Adrenal gland (tissue), 5 donors: ENCODE measurements at regions not wholly inside any gene's neighbourhood (a gene's known extent, or its start where the extent isn't known, plus 50 kb on each side); places are given as distances from the start of the nearest gene placed in this dataset.

Experiments used
- CTCF ChIP-seq, 6 experiments: fragments of 450-650 bp in 4 of 6; fragments of 200-600 bp in 2 of 6; sonication (generic) in 1 of 6; IDR thresholded peaks; 1 replicate in 5 of 6; 2 replicates in 1 of 6; pipeline versions ENCODE4 v1.5.1 to v1.8.0; 2016 to 2021; ENCODE audit warnings: antibody characterized with exemption in 6 of 6, mild to moderate bottlenecking in 2 of 6, moderate library complexity in 1 of 6
- POLR2A ChIP-seq, 2 donors: fragments of 450-650 bp; IDR thresholded peaks; one replicate each; pipeline ENCODE4 v1.6.1; 2017; ENCODE audit warnings: antibody characterized with exemption in 2 of 2, mild to moderate bottlenecking in 2 of 2, moderate library complexity in 1 of 2
- donor health status: DM: no; HTN: no; CAD: no.

- TF ChIP-seq CTCF (IDR thresholded peaks at IDR 0.05), result no peak
- no peak for TF ChIP-seq POLR2A (IDR thresholded peaks at IDR 0.05)
Measured at GRCh38 chr11:42344204-42344792, 884.8 kb upstream of the LRRC4C start.
